ENCODE measurements at regions not wholly inside any gene's neighbourhood (a gene's known extent, or its start where the extent isn't known, plus 50 kb on each side); places are given as distances from the start of the nearest gene placed in this dataset.

DNA sequence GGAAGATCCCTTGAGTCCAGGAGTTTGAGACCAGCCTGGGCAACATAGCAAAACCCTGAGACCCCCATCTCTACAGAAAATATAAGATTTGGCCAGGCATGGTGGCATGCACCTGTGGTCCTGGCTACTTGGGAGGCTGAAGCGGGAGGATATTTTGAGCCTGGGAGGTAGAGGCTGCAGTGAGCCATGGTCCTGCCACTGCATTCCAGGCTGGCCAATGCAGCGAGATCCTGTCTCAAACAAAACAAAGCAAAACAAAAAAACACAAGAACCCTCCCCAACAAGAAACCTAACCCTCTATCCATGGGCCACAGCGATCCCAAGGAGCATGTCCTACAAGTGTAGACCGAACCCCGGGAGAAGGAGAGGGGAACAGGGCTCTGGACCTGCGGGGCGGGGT lies 133.3 kb downstream of the MGAT5B start:
- Histone ChIP-seq H3K27ac (ENCODE audit: insufficient read depth, low read length, poor library complexity, severe bottlenecking) (no peak overlapping the region), H3K36me3 (ENCODE audit: control insufficient read depth, insufficient read depth, low read length) (no peaks in the 10 kb centered on the region), H3K9me3 (ENCODE audit: control insufficient read depth, low read length) (no peaks in the 10 kb centered on the region), H3K4me3 (ENCODE audit: insufficient read depth, low read depth, low read length, poor library complexity, severe bottlenecking) (no peak overlapping the region), H3K4me1 (ENCODE audit: control insufficient read depth, insufficient read depth, low read length, poor library complexity, severe bottlenecking) (peaks cover 36% of the 10 kb centered on the region), H3K27me3 (replicated peaks; ENCODE audit: control insufficient read depth, insufficient read depth, low read length, poor library complexity, severe bottlenecking) (no peaks in the 10 kb centered on the region)
- no peak for DNase-seq

DNA sequence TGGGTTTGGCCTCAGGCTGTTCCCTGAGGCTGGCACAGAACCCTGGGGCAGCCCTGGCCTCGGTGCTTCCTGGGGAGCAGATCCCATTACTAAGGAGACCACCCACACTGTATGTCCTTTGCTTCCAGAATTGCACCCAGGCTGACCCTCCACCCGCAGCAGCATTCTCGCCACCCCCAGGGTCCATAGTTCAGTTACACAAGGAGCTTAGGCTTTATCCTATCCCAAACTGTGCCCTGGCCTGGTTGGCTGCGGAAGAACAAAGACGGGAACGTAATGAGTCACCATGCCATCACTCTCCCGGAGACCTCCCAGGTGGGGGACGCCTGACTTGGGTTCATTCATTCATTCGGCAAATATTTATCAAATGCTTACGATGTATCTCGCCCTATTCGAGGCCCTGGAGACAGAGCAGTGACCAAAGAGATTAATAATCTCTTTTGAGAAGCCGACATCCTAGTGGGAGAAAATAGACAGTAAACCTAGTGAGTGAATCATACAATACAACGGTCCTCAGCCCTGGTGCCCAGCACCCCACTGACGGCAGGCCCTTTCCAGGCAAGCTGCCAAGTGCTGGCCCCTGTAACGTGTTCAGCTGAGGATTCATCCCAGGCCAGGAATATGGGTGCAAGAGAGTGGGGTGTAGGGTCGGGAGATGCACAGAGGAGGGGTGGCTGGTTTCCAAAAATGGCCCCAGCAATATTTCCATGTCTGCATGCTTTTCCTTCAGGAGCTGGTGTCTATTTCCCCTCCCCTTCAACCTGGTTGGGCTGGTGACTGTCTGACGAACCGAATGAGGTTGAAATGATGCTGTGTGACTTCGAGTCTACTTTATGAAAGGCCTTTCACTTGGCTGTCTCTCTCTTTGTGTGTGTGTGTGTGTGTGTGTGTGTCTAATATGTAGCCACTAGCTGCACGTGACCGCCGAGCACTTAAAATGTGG lies 134.2 kb downstream of the MGAT5B start:
- no peaks in the 10 kb centered on the region for H3K36me3 ChIP-seq (ENCODE audit: control insufficient read depth, insufficient read depth, low read length)
- H3K4me1 ChIP-seq (ENCODE audit: control insufficient read depth, insufficient read depth, low read length, poor library complexity, severe bottlenecking): peaks cover 27% of the 10 kb centered on the region
- no peaks in the 10 kb centered on the region for H3K27me3 ChIP-seq (replicated peaks; ENCODE audit: control insufficient read depth, insufficient read depth, low read length, poor library complexity, severe bottlenecking)
- DNase-seq: no peak
- H3K4me3 ChIP-seq (ENCODE audit: insufficient read depth, low read depth, low read length, poor library complexity, severe bottlenecking): no peak overlapping the region
- H3K9me3 ChIP-seq (ENCODE audit: control insufficient read depth, low read length): no peaks in the 10 kb centered on the region
- H3K27ac ChIP-seq (ENCODE audit: insufficient read depth, low read length, poor library complexity, severe bottlenecking): no peak overlapping the region

DNA sequence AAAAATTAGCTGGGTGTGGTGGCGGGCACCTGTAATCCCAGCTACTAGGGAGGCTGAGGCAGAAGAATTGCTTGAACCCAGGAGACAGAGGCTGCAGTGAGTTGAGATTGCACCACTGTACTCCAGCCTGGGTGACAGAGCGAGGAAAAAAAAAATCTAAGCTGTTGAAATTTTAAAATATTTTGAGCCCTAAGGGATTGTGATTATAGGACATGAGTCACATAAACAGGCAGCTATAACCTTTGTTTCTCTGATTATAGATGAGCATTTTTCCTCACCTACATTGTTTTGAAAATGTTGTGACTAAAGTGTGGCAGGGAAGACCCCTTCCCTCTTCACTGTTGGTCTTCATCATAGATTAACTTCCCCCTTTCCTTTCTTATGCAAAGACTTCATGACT lies 135.5 kb downstream of the MGAT5B start:
- H3K27me3 ChIP-seq (replicated peaks; ENCODE audit: control insufficient read depth, insufficient read depth, low read length, poor library complexity, severe bottlenecking): no peaks in the 10 kb centered on the region
- no peaks in the 10 kb centered on the region for H3K9me3 ChIP-seq (ENCODE audit: control insufficient read depth, low read length)
- peaks cover 14% of the 10 kb centered on the region for H3K4me1 ChIP-seq (ENCODE audit: control insufficient read depth, insufficient read depth, low read length, poor library complexity, severe bottlenecking)
- no peak overlapping the region for H3K4me3 ChIP-seq (ENCODE audit: insufficient read depth, low read depth, low read length, poor library complexity, severe bottlenecking)
- no peak for DNase-seq
- H3K27ac ChIP-seq (ENCODE audit: insufficient read depth, low read length, poor library complexity, severe bottlenecking): no peak overlapping the region
- H3K36me3 ChIP-seq (ENCODE audit: control insufficient read depth, insufficient read depth, low read length): no peaks in the 10 kb centered on the region

DNA sequence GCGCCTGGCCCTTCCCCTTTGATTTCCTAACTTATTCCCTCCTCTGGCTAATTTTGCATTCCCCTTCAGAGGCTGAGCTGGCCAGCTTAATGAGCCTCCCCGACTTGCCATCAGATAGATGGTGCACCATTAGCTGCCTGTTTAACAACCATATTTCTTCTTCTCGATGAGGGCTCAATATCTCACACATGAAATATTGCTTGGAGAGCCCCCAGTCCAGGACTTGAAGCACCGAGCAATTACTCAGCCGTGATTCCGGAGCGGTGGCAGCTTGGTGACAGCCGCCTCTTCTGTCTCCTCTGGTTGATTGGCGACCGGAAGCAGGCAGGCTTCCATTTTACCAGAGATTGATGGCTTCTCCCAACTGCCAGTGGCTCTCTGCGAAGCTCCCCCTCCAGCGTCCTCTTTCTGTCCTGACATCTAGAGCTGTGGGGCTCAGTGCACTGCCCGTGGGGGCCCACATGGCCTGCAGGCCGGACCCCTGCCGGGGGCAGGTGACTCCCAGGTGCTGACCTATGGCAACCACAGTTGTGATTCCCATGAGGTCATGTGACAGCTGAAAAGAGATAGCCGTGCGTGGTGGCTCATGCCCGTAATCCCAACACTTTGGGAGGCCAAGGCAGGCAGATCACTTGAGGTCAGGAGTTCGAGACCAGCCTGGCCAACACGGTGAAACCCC lies 133.7 kb upstream of the SEC14L1 start:
- no peaks in the 10 kb centered on the region for H3K27me3 ChIP-seq (replicated peaks; ENCODE audit: control insufficient read depth, insufficient read depth, low read length, poor library complexity, severe bottlenecking)
- no peak overlapping the region for H3K4me3 ChIP-seq (ENCODE audit: insufficient read depth, low read depth, low read length, poor library complexity, severe bottlenecking)
- no peaks in the 10 kb centered on the region for H3K4me1 ChIP-seq (ENCODE audit: control insufficient read depth, insufficient read depth, low read length, poor library complexity, severe bottlenecking)
- no peaks in the 10 kb centered on the region for H3K36me3 ChIP-seq (ENCODE audit: control insufficient read depth, insufficient read depth, low read length)
- no peak for DNase-seq
- H3K27ac ChIP-seq (ENCODE audit: insufficient read depth, low read length, poor library complexity, severe bottlenecking): no peak overlapping the region
- H3K9me3 ChIP-seq (ENCODE audit: control insufficient read depth, low read length): no peaks in the 10 kb centered on the region

DNA sequence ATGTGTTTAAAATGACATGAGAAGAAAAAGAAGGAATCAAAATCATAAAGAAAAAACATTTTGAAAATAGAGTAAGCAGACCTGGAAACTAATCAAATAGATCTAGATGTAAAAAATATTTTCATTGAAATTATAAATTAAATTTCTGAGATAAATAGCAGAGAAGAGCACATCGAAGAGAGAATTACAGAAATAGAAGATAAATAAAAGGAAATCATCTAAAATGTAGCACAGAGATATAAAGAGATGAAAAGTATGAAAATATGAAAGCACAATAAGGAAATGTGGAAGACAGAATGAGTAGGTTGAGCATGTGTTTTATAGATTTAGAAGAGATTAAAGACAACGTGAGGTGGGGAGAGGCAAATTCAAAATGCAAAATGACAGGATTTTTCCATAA lies 130.9 kb upstream of the SEC14L1 start:
- no peak for DNase-seq
- no peaks in the 10 kb centered on the region for H3K9me3 ChIP-seq (ENCODE audit: control insufficient read depth, low read length)
- no peaks in the 10 kb centered on the region for H3K36me3 ChIP-seq (ENCODE audit: control insufficient read depth, insufficient read depth, low read length)
- H3K27me3 ChIP-seq (replicated peaks; ENCODE audit: control insufficient read depth, insufficient read depth, low read length, poor library complexity, severe bottlenecking): no peaks in the 10 kb centered on the region
- no peak overlapping the region for H3K4me3 ChIP-seq (ENCODE audit: insufficient read depth, low read depth, low read length, poor library complexity, severe bottlenecking)
- no peak overlapping the region for H3K27ac ChIP-seq (ENCODE audit: insufficient read depth, low read length, poor library complexity, severe bottlenecking)
- H3K4me1 ChIP-seq (ENCODE audit: control insufficient read depth, insufficient read depth, low read length, poor library complexity, severe bottlenecking): no peaks in the 10 kb centered on the region

DNA sequence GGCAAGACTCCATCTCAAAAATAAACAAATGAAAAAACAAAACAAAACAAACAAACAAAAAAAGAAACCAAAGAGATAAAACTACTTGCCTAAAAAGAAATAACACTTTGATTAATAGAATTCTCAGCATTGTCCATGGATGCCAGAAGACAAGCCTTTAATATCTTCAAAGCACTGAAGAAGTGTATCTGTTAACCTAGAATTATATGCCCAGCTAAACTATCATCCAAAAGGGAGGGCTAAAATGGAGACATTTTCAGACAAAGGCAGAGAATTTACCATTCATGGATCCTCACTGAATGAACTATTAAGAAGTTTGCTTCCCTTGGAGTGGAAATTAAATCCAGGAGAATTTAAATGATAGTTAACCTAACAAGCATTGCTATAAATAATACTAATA lies 130.1 kb upstream of the SEC14L1 start:
- Histone ChIP-seq H3K36me3 (ENCODE audit: control insufficient read depth, insufficient read depth, low read length) (no peaks in the 10 kb centered on the region), H3K4me1 (ENCODE audit: control insufficient read depth, insufficient read depth, low read length, poor library complexity, severe bottlenecking) (no peaks in the 10 kb centered on the region), H3K9me3 (ENCODE audit: control insufficient read depth, low read length) (no peaks in the 10 kb centered on the region), H3K4me3 (ENCODE audit: insufficient read depth, low read depth, low read length, poor library complexity, severe bottlenecking) (no peak overlapping the region), H3K27ac (ENCODE audit: insufficient read depth, low read length, poor library complexity, severe bottlenecking) (no peak overlapping the region), H3K27me3 (replicated peaks; ENCODE audit: control insufficient read depth, insufficient read depth, low read length, poor library complexity, severe bottlenecking) (no peaks in the 10 kb centered on the region)
- no peak for DNase-seq

DNA sequence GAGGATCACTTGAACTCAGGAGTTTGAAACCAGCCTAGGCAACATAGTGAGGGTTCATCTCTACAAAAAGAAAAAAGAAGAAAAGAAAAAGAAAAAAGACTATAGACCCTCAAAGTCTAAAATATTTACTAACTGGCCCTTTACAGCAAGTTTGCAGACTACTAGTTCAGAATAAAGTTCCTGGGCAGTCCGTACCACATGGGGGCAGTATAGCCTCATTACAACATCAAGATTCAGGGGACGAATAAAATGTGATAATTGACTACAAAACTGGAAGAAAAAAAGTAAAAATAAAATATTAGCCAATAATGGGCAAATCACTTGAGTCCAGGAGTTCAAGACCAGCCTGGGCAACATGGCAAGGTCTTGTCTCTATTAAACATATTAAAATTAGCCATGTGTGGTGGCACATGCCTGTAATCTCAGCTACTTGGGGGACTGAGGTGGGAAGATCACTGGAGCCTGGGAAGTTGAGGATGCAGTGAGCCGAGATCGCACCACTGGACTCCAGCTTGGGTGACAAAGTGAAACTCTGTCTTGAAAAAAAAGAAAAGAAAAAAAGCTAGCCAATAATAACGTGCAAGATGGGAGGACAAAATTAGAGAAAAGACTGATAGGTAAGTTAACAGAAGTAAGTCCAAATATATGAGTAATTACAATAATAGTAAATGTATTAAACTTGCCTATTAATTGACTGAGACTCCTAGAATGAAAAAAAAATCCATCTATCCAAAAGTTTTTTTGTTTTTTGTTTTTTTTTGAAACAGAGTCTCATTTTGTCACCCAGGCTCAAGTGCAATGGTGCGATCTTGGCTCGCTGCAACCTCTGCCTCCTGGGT lies 129.4 kb upstream of the SEC14L1 start:
- Histone ChIP-seq H3K4me1 (ENCODE audit: control insufficient read depth, insufficient read depth, low read length, poor library complexity, severe bottlenecking) (no peaks in the 10 kb centered on the region), H3K36me3 (ENCODE audit: control insufficient read depth, insufficient read depth, low read length) (no peaks in the 10 kb centered on the region), H3K27me3 (replicated peaks; ENCODE audit: control insufficient read depth, insufficient read depth, low read length, poor library complexity, severe bottlenecking) (no peaks in the 10 kb centered on the region), H3K4me3 (ENCODE audit: insufficient read depth, low read depth, low read length, poor library complexity, severe bottlenecking) (no peak overlapping the region), H3K9me3 (ENCODE audit: control insufficient read depth, low read length) (no peaks in the 10 kb centered on the region), H3K27ac (ENCODE audit: insufficient read depth, low read length, poor library complexity, severe bottlenecking) (no peak overlapping the region)
- DNase-seq: peak in 1 of 3 donors; percentile 20

DNA sequence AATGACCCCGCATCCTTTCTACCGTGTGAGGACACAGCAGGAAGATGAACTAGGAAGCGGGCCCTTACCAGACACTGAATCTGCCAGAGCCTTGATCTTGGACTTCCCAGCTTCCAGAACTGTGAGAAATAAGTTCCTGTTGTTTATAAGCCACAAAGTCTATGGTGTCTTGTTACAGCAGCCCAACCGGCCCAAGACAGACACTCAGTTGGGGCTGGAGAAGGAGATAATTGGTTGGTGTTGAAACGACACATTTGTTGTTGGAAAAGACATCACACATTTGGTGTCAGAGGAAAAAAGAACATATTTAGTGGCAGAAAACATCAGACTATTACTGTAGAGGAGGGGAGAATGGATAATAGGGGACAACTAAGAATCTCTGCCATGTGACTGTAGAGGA lies 122.3 kb upstream of the SEC14L1 start:
- DNase-seq: no peak
- no peaks in the 10 kb centered on the region for H3K9me3 ChIP-seq (ENCODE audit: control insufficient read depth, low read length)
- no peaks in the 10 kb centered on the region for H3K36me3 ChIP-seq (ENCODE audit: control insufficient read depth, insufficient read depth, low read length)
- no peaks in the 10 kb centered on the region for H3K27me3 ChIP-seq (replicated peaks; ENCODE audit: control insufficient read depth, insufficient read depth, low read length, poor library complexity, severe bottlenecking)
- no peaks in the 10 kb centered on the region for H3K4me1 ChIP-seq (ENCODE audit: control insufficient read depth, insufficient read depth, low read length, poor library complexity, severe bottlenecking)
- no peak overlapping the region for H3K4me3 ChIP-seq (ENCODE audit: insufficient read depth, low read depth, low read length, poor library complexity, severe bottlenecking)
- H3K27ac ChIP-seq (ENCODE audit: insufficient read depth, low read length, poor library complexity, severe bottlenecking): no peak overlapping the region

DNA sequence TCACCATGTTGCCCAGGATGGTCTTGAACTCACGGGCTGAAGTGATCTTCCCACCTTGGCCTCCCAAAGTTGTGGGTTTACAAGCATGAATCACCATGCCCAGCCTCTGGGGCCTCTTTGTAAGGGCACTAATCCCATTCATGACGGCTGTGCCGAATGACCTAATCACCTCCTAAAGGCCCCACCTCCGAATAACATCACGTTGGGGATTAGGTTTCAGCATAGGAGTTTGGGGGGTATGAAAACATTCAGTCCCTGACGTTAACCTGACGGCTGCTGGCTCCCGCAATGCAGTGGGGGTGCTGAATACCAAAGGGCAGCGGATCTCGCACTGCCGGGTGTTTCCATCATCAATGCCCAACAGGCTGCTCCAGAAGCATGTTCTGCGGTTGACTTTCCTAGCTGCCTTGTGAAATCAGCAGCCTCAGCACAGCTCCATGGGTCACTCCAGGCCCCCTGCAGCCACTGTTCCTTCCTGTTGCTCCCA lies 120.8 kb upstream of the SEC14L1 start:
- Histone ChIP-seq H3K27me3 (replicated peaks; ENCODE audit: control insufficient read depth, insufficient read depth, low read length, poor library complexity, severe bottlenecking) (no peaks in the 10 kb centered on the region), H3K9me3 (ENCODE audit: control insufficient read depth, low read length) (no peaks in the 10 kb centered on the region), H3K36me3 (ENCODE audit: control insufficient read depth, insufficient read depth, low read length) (no peaks in the 10 kb centered on the region), H3K4me3 (ENCODE audit: insufficient read depth, low read depth, low read length, poor library complexity, severe bottlenecking) (no peak overlapping the region), H3K27ac (ENCODE audit: insufficient read depth, low read length, poor library complexity, severe bottlenecking) (no peak overlapping the region), H3K4me1 (ENCODE audit: control insufficient read depth, insufficient read depth, low read length, poor library complexity, severe bottlenecking) (no peaks in the 10 kb centered on the region)
- DNase-seq: no peak

Measured in effector memory CD4-positive, alpha-beta T cell (primary cell).